HG02840 (cell line): ENCODE measurements at regions not wholly inside any gene's neighbourhood (a gene's known extent, or its start where the extent isn't known, plus 50 kb on each side); places are given as distances from the start of the nearest gene placed in this dataset.

Experiments used
- ATAC-seq: cut with Tn5 transposase; IDR thresholded peaks from one replicate; pipeline ENCODE4 v1.9.1; 2021; ENCODE audit warnings: mild to moderate bottlenecking, moderate library complexity, moderate number of reproducible peaks; ENCODE audit not compliant: unreplicated experiment, low FRiP score

GRCh38 chr2:22729466-22729865, 655.5 kb upstream of the KLHL29 start:
- no peak for ATAC-seq

- no peak for ATAC-seq
Measured at GRCh38 chr2:22734373-22735045, 650.5 kb upstream of the KLHL29 start.

- ATAC-seq: no peak
Measured at GRCh38 chr2:22737144-22737543, 647.8 kb upstream of the KLHL29 start.

GRCh38 chr2:22741216-22741615, 643.8 kb upstream of the KLHL29 start:
- no peak for ATAC-seq

GRCh38 chr2:22748909-22749308, 636.1 kb upstream of the KLHL29 start:
- ATAC-seq: no peak

- ATAC-seq: no peak
Measured at GRCh38 chr2:22753476-22753875, 631.5 kb upstream of the KLHL29 start.

- no peak for ATAC-seq
Measured at GRCh38 chr2:22756276-22757043, 628.5 kb upstream of the KLHL29 start.

GRCh38 chr2:22769497-22769896, 615.5 kb upstream of the KLHL29 start:
- ATAC-seq: no peak

GRCh38 chr2:22784566-22784965, 600.4 kb upstream of the KLHL29 start:
- ATAC-seq: no peak

- no peak for ATAC-seq
Measured at GRCh38 chr2:22786817-22787216, 598.2 kb upstream of the KLHL29 start.

- ATAC-seq: no peak
Measured at GRCh38 chr2:22787745-22788144, 597.2 kb upstream of the KLHL29 start.

- no peak for ATAC-seq
Measured at GRCh38 chr2:22788749-22789327, 596.1 kb upstream of the KLHL29 start.

- ATAC-seq: no peak
Measured at GRCh38 chr2:22795287-22795866, 589.6 kb upstream of the KLHL29 start.

- ATAC-seq: no peak
Measured at GRCh38 chr2:22798386-22798785, 586.6 kb upstream of the KLHL29 start.

- no peak for ATAC-seq
Measured at GRCh38 chr2:22800412-22800811, 584.6 kb upstream of the KLHL29 start.

- ATAC-seq: no peak
Measured at GRCh38 chr2:22801071-22801470, 583.9 kb upstream of the KLHL29 start.

- no peak for ATAC-seq
Measured at GRCh38 chr2:22801970-22802369, 583.0 kb upstream of the KLHL29 start.

- ATAC-seq: no peak
Measured at GRCh38 chr2:22807872-22808271, 577.1 kb upstream of the KLHL29 start.

- ATAC-seq: no peak
Measured at GRCh38 chr2:22810602-22811001, 574.4 kb upstream of the KLHL29 start.

- ATAC-seq: no peak
Measured at GRCh38 chr2:22812065-22812680, 572.8 kb upstream of the KLHL29 start.

- ATAC-seq: no peak
Measured at GRCh38 chr2:22817197-22817596, 567.8 kb upstream of the KLHL29 start.
